ENCODE measurements at regions not wholly inside any gene's neighbourhood (a gene's known extent, or its start where the extent isn't known, plus 50 kb on each side); places are given as distances from the start of the nearest gene placed in this dataset.
"Not testable (repeated sequence)": the region's sequence is repeated elsewhere in the genome, so short reads cannot be mapped to it uniquely, and the experiment has no call there.

GRCh38 chr7:101722247-101722646 is 93.2 kb upstream of the MYL10 start:
- ATAC-seq (ENCODE audit: low FRiP score) (no peak), DNase-seq (ENCODE audit: low spot score) (no peak)
- TF ChIP-seq, protein P1, sequence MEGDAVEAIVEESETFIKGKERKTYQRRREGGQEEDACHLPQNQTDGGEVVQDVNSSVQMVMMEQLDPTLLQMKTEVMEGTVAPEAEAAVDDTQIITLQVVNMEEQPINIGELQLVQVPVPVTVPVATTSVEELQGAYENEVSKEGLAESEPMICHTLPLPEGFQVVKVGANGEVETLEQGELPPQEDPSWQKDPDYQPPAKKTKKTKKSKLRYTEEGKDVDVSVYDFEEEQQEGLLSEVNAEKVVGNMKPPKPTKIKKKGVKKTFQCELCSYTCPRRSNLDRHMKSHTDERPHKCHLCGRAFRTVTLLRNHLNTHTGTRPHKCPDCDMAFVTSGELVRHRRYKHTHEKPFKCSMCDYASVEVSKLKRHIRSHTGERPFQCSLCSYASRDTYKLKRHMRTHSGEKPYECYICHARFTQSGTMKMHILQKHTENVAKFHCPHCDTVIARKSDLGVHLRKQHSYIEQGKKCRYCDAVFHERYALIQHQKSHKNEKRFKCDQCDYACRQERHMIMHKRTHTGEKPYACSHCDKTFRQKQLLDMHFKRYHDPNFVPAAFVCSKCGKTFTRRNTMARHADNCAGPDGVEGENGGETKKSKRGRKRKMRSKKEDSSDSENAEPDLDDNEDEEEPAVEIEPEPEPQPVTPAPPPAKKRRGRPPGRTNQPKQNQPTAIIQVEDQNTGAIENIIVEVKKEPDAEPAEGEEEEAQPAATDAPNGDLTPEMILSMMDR (IDR thresholded peaks at IDR 0.05): no peak

DNA sequence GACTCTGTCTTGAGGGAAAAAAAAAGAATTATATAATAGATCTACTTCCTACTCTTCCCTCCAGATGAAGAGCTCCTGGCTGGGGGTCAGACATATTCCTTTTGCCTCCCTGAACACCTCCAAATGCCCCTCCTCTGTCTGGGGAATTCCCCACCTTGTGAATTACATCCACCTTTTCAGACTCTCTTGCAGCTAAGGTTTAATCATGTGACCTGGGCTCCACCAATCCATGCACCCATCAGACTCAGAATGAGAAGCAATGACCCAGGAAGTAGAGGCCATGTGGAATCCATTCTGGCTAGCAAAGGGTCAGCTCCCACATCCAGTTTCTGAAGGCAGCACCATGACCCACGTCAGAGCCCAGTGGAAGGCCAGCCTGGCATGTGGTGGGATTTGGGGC is 93.6 kb upstream of the CUX1 start:
- TF ChIP-seq, protein P1 (IDR thresholded peaks at IDR 0.05): no peak
- ATAC-seq (ENCODE audit: low FRiP score) (no peak), DNase-seq (ENCODE audit: low spot score) (no peak)

DNA sequence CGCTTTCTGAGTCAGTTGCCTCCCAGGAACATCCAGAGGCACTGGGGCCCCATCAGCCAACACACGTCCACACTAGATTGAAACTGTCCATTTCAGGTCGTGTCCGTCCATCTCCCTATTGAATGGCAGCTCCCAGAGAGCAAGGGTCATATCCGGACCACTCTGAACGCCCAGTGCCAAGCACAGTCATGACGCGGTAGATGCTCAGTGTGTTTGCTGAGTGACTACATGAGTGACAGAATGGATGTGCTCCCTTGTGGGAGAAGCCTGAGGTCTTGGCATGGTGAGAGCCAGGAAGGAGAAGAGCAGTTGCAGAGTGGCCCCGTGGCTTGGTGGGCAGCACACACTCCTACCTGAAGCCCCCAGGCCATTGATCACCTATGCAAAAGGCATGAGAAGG is 92.5 kb upstream of the CUX1 start:
- TF ChIP-seq, protein P1 (IDR thresholded peaks at IDR 0.05): no peak
- DNase-seq (ENCODE audit: low spot score) (no peak), ATAC-seq (ENCODE audit: low FRiP score) (no peak)

GRCh38 chr7:101725921-101726320 is 91.5 kb upstream of the CUX1 start:
- TF ChIP-seq, protein P1 (IDR thresholded peaks at IDR 0.05): no peak
- ATAC-seq (ENCODE audit: low FRiP score) (no peak), DNase-seq (ENCODE audit: low spot score) (no peak)

- TF ChIP-seq, protein P1 (IDR thresholded peaks at IDR 0.05): no peak
- no peak for DNase-seq (ENCODE audit: low spot score)
- no peak for ATAC-seq (ENCODE audit: low FRiP score)
Measured at GRCh38 chr7:101727184-101727583, 90.2 kb upstream of the CUX1 start.

GRCh38 chr7:101728128-101728527 is 89.3 kb upstream of the CUX1 start:
- TF ChIP-seq, protein P1 (IDR thresholded peaks at IDR 0.05): no peak
- ATAC-seq (ENCODE audit: low FRiP score) (no peak), DNase-seq (ENCODE audit: low spot score) (no peak)

- not testable (repeated sequence) for ATAC-seq (ENCODE audit: low FRiP score); DNase-seq (ENCODE audit: low spot score)
Measured at GRCh38 chr7:101728873-101729240, 88.6 kb upstream of the CUX1 start.
